ENCODE measurements at regions not wholly inside any gene's neighbourhood (a gene's known extent, or its start where the extent isn't known, plus 50 kb on each side); places are given as distances from the start of the nearest gene placed in this dataset.

GRCh38 chr3:173191611-173192010 is 50.6 kb upstream of the SPATA16 start:
- no peak overlapping the region for H3K4me3 Mint-ChIP-seq
- ATAC-seq, result no peak
- POLR2A ChIA-PET, result no interaction called here
- H3K4me1 Mint-ChIP-seq, result peaks cover 4% of the 10 kb centered on the region
- CTCF ChIA-PET, result no interaction called here
- TF ChIP-seq FOXJ3 (CRISPR knock-in tag; IDR thresholded peaks at IDR 0.05; ENCODE audit: borderline replicate concordance) (no peak), ZBTB43 (CRISPR knock-in tag; IDR thresholded peaks at IDR 0.05) (no peak), OVOL2 (CRISPR knock-in tag; IDR thresholded peaks at IDR 0.05; ENCODE audit: borderline replicate concordance) (no peak), MXD4 (CRISPR knock-in tag; IDR thresholded peaks at IDR 0.05; ENCODE audit: borderline replicate concordance) (no peak)
- H3K9me3 Mint-ChIP-seq, result peaks cover 53% of the 10 kb centered on the region
- H3K36me3 Mint-ChIP-seq, result peaks cover 48% of the 10 kb centered on the region
- DNase-seq (ENCODE audit: low spot score), result no peak
- peaks cover 4% of the 10 kb centered on the region; the same call in 1 of the 2 replicates for H3K27me3 Mint-ChIP-seq (ENCODE audit: low read depth)
- no peak overlapping the region for H3K27ac Mint-ChIP-seq
